Activated B cell treated with CpG ODN at 0.5 μM for 24 hours (primary cell): ENCODE measurements at regions not wholly inside any gene's neighbourhood (a gene's known extent, or its start where the extent isn't known, plus 50 kb on each side); places are given as distances from the start of the nearest gene placed in this dataset.

Experiments used
- ATAC-seq: fragments of 200-7000 bp; cut with Tn5 transposase; one replicate; pipeline ENCODE4 v1.10.0; 2021; ENCODE audit warnings: low read depth, mild to moderate bottlenecking, moderate library complexity
- CTCF ChIA-PET: fragments of 350-600 bp; sonication (Branson Sonifier 250); formaldehyde crosslinking; loops from one replicate; lab custom pipeline; 2021; ENCODE audit warnings: antibody characterized with exemption; lab: Charles Lee
- POLR2A ChIA-PET: fragments of 350-600 bp; sonication (Branson Sonifier 250); formaldehyde crosslinking; loops from one replicate; lab custom pipeline; 2021; ENCODE audit warnings: antibody characterized with exemption; lab: Charles Lee
- DNase-seq: peaks from one replicate; pipeline ENCODE4 v3.0.0; 2022
- H3K27ac Mint-ChIP-seq: one replicate; pipeline ENCODE4 v1.8.0; 2020; ENCODE audit warnings: mixed read lengths
- H3K27me3 Mint-ChIP-seq: one replicate; pipeline ENCODE4 v1.8.0; 2021; ENCODE audit warnings: mixed read lengths
- H3K36me3 Mint-ChIP-seq: one replicate; pipeline ENCODE4 v1.8.0; 2021; ENCODE audit warnings: low read depth, mixed read lengths
- H3K4me1 Mint-ChIP-seq: one replicate; pipeline ENCODE4 v1.8.0; 2021; ENCODE audit warnings: mixed read lengths
- H3K4me3 Mint-ChIP-seq: one replicate; pipeline ENCODE4 v1.8.0; 2020; ENCODE audit warnings: mild to moderate bottlenecking, mixed read lengths
- H3K9me3 Mint-ChIP-seq: one replicate; pipeline ENCODE4 v1.8.0; 2020; ENCODE audit warnings: mixed read lengths
- intact Hi-C: fragments of 100-400 bp; cut with micrococcal nuclease; formaldehyde crosslinking; loops from one replicate; pipeline ENCODE4 v1.15.1; 2024
- TF ChIP-seq, protein P1 (sequence below): fragments of 200-600 bp; IDR thresholded peaks from one replicate; pipeline ENCODE4 v1.8.0; 2022; ENCODE audit warnings: antibody characterized with exemption, mild to moderate bottlenecking

DNA sequence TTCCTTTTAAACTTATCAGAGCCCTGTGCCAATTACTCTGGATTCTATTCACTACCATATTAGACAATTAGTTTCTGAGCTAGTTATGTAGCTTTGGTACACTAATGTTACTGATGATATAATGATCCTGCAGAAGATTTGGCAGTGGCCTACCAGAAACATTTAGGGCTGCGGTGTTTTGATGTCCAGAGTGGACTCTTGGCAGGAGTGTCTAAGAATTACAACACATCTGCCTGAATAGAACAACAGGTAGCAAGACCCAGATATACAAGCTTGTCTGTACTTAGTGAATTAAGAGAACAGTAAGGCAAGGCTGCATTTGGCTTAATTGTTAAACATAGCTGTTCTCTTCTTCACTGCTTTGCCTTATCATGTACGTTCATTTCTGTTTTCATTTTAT is 691.6 kb upstream of the FBXO33 start:
- Mint-ChIP-seq H3K27ac (no peak overlapping the region), H3K36me3 (no peaks in the 10 kb centered on the region), H3K9me3 (peaks cover 3% of the 10 kb centered on the region), H3K4me1 (no peaks in the 10 kb centered on the region), H3K4me3 (no peak overlapping the region), H3K27me3 (no peaks in the 10 kb centered on the region)
- intact Hi-C loops = no loop called here
- POLR2A ChIA-PET = no interaction called here
- no peak for DNase-seq
- CTCF ChIA-PET = no interaction called here
- TF ChIP-seq, protein P1, sequence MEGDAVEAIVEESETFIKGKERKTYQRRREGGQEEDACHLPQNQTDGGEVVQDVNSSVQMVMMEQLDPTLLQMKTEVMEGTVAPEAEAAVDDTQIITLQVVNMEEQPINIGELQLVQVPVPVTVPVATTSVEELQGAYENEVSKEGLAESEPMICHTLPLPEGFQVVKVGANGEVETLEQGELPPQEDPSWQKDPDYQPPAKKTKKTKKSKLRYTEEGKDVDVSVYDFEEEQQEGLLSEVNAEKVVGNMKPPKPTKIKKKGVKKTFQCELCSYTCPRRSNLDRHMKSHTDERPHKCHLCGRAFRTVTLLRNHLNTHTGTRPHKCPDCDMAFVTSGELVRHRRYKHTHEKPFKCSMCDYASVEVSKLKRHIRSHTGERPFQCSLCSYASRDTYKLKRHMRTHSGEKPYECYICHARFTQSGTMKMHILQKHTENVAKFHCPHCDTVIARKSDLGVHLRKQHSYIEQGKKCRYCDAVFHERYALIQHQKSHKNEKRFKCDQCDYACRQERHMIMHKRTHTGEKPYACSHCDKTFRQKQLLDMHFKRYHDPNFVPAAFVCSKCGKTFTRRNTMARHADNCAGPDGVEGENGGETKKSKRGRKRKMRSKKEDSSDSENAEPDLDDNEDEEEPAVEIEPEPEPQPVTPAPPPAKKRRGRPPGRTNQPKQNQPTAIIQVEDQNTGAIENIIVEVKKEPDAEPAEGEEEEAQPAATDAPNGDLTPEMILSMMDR = no peak
- no peak for ATAC-seq

DNA sequence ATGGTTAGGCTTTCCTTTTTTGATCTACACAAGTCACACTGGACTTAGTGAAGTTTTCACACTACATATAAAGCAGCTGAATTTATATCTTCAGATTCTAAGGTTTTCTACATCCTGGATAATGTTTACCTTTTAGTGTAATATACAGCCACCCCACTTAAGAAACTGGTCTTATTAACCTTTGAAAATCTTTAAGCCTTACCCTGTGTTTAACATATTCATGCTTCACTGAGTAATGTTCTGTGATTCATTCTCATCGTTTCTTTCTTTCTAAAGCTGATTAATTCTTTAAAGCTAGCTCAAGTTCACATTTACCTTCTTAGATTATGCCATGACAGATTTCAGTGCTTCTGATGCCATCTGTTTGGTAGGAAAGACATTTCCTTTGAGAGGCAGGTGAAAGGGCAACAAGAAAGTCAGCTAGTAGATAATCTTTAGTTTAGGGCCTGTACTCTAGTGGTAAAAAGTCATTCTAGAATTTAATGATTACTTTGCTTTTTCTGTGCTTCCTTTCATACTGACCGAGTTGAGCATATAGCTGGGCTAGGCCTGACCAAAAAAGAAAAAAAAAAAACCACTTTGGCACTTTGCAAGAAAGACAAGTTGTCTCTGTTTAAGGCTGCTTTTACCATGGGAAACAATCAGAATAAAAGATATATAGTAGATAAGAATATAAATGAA is 690.9 kb upstream of the FBXO33 start:
- ChIA-PET CTCF (no interaction called here), POLR2A (no interaction called here)
- Mint-ChIP-seq H3K4me3 (no peak overlapping the region), H3K4me1 (no peaks in the 10 kb centered on the region), H3K36me3 (no peaks in the 10 kb centered on the region), H3K27ac (no peak overlapping the region), H3K9me3 (peaks cover 3% of the 10 kb centered on the region), H3K27me3 (no peaks in the 10 kb centered on the region)
- no peak for DNase-seq
- no peak for ATAC-seq
- intact Hi-C loops = no loop called here
- TF ChIP-seq, protein P1 = no peak

DNA sequence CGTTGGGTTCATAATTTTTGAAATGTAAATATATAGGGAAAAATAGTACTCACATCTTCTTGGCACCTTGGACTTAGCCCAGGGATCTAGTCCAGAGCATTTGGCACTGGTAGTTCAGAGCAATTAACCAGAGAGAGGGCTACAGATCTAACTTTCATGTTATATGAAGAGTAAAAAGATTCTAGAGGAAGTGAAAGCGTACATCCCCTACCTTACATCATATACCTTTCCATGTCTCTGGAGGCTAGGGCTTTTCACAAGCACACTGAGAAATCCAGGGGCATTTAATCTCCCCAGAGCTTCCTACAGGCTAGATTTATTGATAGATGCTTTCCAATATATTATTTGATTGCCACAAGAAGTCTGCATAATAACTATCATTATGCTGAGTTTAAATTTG is 687.5 kb upstream of the FBXO33 start:
- Mint-ChIP-seq H3K4me1 (no peaks in the 10 kb centered on the region), H3K9me3 (peaks cover 2% of the 10 kb centered on the region), H3K4me3 (no peak overlapping the region), H3K27ac (no peak overlapping the region), H3K36me3 (no peaks in the 10 kb centered on the region), H3K27me3 (no peaks in the 10 kb centered on the region)
- intact Hi-C loops = no loop called here
- DNase-seq (no peak), ATAC-seq (no peak)
- TF ChIP-seq, protein P1 = no peak
- ChIA-PET CTCF (no interaction called here), POLR2A (no interaction called here)

DNA sequence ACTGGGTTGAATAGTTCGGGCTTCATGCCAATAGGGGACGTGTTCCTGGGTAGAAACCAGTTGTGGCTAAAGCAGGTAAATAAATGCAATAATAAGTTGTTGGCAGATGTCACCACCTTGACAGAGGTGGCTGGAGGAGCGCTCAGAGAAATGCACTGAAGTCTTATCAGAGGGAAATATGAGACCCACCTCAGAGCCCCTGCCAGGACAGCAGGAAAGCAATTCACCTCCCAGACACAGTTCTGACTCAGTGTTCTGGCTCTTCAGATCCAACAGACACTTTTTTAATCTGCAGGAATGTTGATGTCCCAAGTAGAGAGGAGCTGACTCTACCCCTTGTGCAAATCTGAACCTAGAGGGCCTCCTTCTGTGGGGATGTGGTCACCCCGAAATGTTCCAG is 687.1 kb upstream of the FBXO33 start:
- ATAC-seq = no peak
- Mint-ChIP-seq H3K36me3 (no peaks in the 10 kb centered on the region), H3K4me1 (no peaks in the 10 kb centered on the region), H3K9me3 (peaks cover 2% of the 10 kb centered on the region), H3K27me3 (no peaks in the 10 kb centered on the region), H3K4me3 (no peak overlapping the region), H3K27ac (no peak overlapping the region)
- intact Hi-C loops = no loop called here
- no peak for DNase-seq
- CTCF ChIA-PET = no interaction called here
- TF ChIP-seq, protein P1 = no peak
- POLR2A ChIA-PET = no interaction called here

DNA sequence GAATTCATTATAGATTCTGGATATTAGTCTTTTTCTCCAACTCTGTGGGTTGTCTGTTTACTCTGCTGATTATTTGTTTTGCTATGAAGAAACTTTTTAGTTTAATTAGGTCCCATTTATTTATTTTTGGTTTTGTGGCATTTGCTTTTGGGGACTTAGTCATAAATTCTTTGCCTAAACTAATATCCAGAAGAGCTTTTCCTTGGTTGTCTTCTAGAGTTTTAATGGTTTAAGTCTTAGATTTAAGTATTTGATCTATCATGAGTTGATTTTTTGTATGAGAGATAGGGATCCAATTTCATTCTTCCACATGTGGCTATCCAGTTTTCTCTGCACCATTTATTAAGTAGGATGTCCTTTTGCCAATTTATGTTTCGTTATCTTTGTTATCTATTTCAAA is 683.4 kb upstream of the FBXO33 start:
- Mint-ChIP-seq H3K4me1 (no peaks in the 10 kb centered on the region), H3K27me3 (no peaks in the 10 kb centered on the region), H3K4me3 (no peak overlapping the region), H3K36me3 (no peaks in the 10 kb centered on the region), H3K27ac (no peak overlapping the region), H3K9me3 (peaks cover 2% of the 10 kb centered on the region)
- DNase-seq (no peak), ATAC-seq (no peak)
- ChIA-PET POLR2A (no interaction called here), CTCF (no interaction called here)
- intact Hi-C loops = no loop called here
- TF ChIP-seq, protein P1 = no peak
